LNCaP clone FGC (cell line): ENCODE measurements at regions not wholly inside any gene's neighbourhood (a gene's known extent, or its start where the extent isn't known, plus 50 kb on each side); places are given as distances from the start of the nearest gene placed in this dataset.

ENCODE experiments used
- DNase-seq: peaks from one replicate; pipeline ENCODE4 v3.0.0-alpha.2; 2011; ENCODE audit warnings: low read depth
- H3K4me3 ChIP-seq: 2 replicates; pipeline ENCODE4 v1.5.1; 2011; ENCODE audit warnings: mild to moderate bottlenecking, low read depth, low read length, control low read depth
- CTCF ChIP-seq: IDR thresholded peaks from 2 replicates; pipeline ENCODE4 v1.5.1; 2012; ENCODE audit warnings: mild to moderate bottlenecking; ENCODE audit not compliant: control insufficient read depth, insufficient read depth; ENCODE audit errors: extremely low read depth

GRCh38 chr5:159440968-159441367, 110.7 kb upstream of the IL12B start:
- H3K4me3 ChIP-seq: no peak overlapping the region
- DNase-seq: no peak
- no peak for TF ChIP-seq CTCF

- no peak overlapping the region for H3K4me3 ChIP-seq
- TF ChIP-seq CTCF: peak; percentile 62
- DNase-seq: no peak
Observed at GRCh38 chr5:159441441-159441840, 111.2 kb upstream of the IL12B start.

DNA sequence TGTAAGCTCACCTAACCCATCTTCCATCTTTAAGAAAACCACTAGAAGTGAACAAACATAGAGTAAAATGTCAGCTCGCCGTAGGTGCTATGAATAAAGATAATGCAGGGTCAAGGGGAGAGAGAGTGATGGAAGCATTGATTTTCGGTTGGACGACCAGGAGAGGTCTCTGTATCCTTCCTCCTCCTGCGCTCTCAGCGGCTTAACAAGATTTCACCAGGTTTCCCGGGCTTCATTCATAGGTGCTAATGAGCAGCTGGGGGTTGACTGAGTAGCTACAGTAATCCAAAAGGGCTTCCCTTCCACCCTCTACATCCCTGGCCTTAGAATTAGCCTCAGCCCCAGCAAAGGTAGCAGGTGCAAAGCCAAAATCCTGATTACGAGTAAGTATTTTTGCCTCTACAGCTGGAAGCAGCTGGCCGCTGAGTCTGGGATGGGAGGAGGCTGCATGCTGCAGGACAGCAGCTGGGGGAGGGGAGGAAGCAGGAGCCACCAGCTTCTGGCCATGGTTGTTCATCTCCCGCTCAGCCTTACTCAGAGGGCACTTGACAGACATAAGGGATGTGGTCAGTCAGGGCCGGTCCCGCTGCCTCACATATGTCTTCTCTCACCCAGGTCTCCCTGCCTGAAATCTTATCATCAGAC, 112.0 kb upstream of the IL12B start:
- H3K4me3 ChIP-seq: no peak overlapping the region
- peak; percentile 26; the same call in 1 of the 2 replicates for TF ChIP-seq CTCF
- no peak for DNase-seq

DNA sequence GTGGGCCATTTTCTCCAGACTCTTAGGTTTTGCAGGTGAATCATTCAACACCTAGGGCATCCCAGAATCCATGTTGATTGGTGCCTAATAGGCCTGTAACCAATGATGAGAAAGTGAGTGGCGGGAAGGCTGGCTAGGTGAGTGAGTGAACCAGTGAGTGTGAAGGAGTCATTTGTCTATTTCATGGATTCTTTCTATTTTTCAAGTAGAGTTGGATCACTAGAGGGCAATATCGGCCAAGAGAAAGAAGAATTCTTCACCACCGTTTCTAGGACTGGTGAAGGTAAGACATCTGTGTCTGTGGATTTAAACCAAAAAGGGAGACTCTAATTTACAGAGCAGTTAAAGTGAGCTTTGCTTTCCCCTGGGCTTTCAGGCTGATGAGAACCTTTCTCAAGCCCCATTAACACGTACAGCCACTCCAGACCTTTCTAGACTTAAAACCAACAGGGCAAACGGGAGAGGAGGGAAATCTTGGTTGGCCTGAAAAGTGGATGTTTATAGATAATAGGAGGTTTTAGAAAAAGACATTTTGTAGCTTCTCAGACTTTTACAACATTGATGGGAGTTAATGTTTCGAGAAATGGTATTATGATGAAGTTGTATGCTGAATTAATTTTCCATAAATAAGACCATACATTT, 114.3 kb upstream of the IL12B start:
- no peak overlapping the region for H3K4me3 ChIP-seq
- peak; percentile 62 for TF ChIP-seq CTCF
- no peak for DNase-seq

- no peak overlapping the region for H3K4me3 ChIP-seq
- TF ChIP-seq CTCF: no peak
- no peak for DNase-seq
Observed at GRCh38 chr5:159447116-159447515, 116.8 kb upstream of the IL12B start.

GRCh38 chr5:159448841-159449407, 118.6 kb upstream of the IL12B start:
- DNase-seq: no peak
- H3K4me3 ChIP-seq: no peak overlapping the region
- no peak for TF ChIP-seq CTCF
